Gastrocnemius medialis (tissue), 4 donors: ENCODE measurements at regions not wholly inside any gene's neighbourhood (a gene's known extent, or its start where the extent isn't known, plus 50 kb on each side); places are given as distances from the start of the nearest gene placed in this dataset.

Source experiments
- ATAC-seq, 2 donors: fragments of 150-250 bp; one replicate each; pipeline ENCODE4 v1.9.1; 2016
- DNase-seq, 2 donors: peaks; one replicate each; pipeline ENCODE4 v3.0.0-alpha.2; 2019
- H3K27ac ChIP-seq, 4 donors: fragments of 200-600 bp; sonication (generic); 1 replicate in 1 of 4; 2 replicates in 3 of 4; pipeline ENCODE4 v1.5.1; 2016 to 2018; ENCODE audit warnings: mild to moderate bottlenecking in 2 of 4, moderate library complexity in 1 of 4
- H3K27me3 ChIP-seq, 3 donors: fragments of 200-600 bp; sonication (generic) in 2 of 3; 1 replicate in 1 of 3; 2 replicates in 2 of 3; pipeline versions ENCODE4 v1.5.1 to v1.6.0; 2016 to 2019; ENCODE audit warnings: mild to moderate bottlenecking in 1 of 3, moderate library complexity in 1 of 3
- H3K36me3 ChIP-seq, 2 donors: fragments of 200-600 bp; sonication (generic) in 1 of 2; one replicate each; pipeline ENCODE4 v1.5.1; 2017 to 2018
- H3K4me1 ChIP-seq, 2 donors: fragments of 200-600 bp; sonication (generic) in 1 of 2; one replicate each; pipeline ENCODE4 v1.5.1; 2016 to 2017; ENCODE audit warnings: mild to moderate bottlenecking in 2 of 2
- H3K4me3 ChIP-seq, 4 donors: fragments of 200-600 bp; sonication (generic) in 3 of 4; 1 replicate in 1 of 4; 2 replicates in 3 of 4; pipeline ENCODE4 v1.5.1; 2016 to 2019; ENCODE audit warnings: mild to moderate bottlenecking in 2 of 4
- H3K9me3 ChIP-seq, 3 donors: fragments of 200-600 bp; sonication (generic) in 2 of 3; 1 replicate in 1 of 3; 2 replicates in 2 of 3; pipeline ENCODE4 v1.5.1; 2016 to 2019
- CTCF ChIP-seq, 5 experiments: fragments of 450-650 bp in 3 of 5; fragments of 200-600 bp in 2 of 5; sonication (generic) in 2 of 5; IDR thresholded peaks in 4 of 5; conservative IDR thresholded peaks in 1 of 5; 1 replicate in 4 of 5; 2 replicates in 1 of 5; pipeline ENCODE4 v1.5.1; 2016 to 2019; ENCODE audit warnings: antibody characterized with exemption in 5 of 5, mild to moderate bottlenecking in 3 of 5, moderate library complexity in 3 of 5
- POLR2A ChIP-seq, 2 donors: fragments of 450-650 bp; IDR thresholded peaks; one replicate each; pipeline ENCODE4 v1.6.1; 2017; ENCODE audit warnings: antibody characterized with exemption in 2 of 2, mild to moderate bottlenecking in 2 of 2, moderate library complexity in 2 of 2
- in situ Hi-C, 4 donors: fragments of 200-750 bp; cut with MboI; loops; one replicate each; pipeline versions ENCODE4 v1.15.0 to v1.8.0; 2017; ENCODE audit warnings: low sequenced_read_pairs in 4 of 4
- intact Hi-C: fragments of 100-400 bp; cut with DNase I; formaldehyde crosslinking; loops from one replicate; pipeline ENCODE4 v1.15.1; 2023; ENCODE audit warnings: low total_unique reads

- intact Hi-C loops (no loop called here), in situ Hi-C loops (loop anchor here in 1 of 4 donors (25.0 kb wide), 1 partner anchor 91 kb away; no protein-coding TSS in a partner anchor)
- TF ChIP-seq CTCF (IDR thresholded peaks at IDR 0.05 in 4 of 5, conservative IDR thresholded peaks at IDR 0.05 in 1 of 5) (no peak), POLR2A (IDR thresholded peaks at IDR 0.05) (no peak)
- no peaks in the 10 kb centered on the region for H3K27me3 ChIP-seq
- H3K4me3 ChIP-seq = no peak overlapping the region
- H3K9me3 ChIP-seq = no peaks in the 10 kb centered on the region
- ATAC-seq (no peak), DNase-seq (no peak)
- H3K4me1 ChIP-seq = no peaks in the 10 kb centered on the region
- H3K27ac ChIP-seq = no peak overlapping the region
- no peaks in the 10 kb centered on the region for H3K36me3 ChIP-seq
Observed at GRCh38 chr17:54096216-54096615, 273.5 kb downstream of the KIF2B start.

- ATAC-seq (no peak), DNase-seq (no peak)
- in situ Hi-C loops (loop anchor here in 1 of 4 donors (25.0 kb wide), 1 partner anchor 88 kb away; no protein-coding TSS in a partner anchor), intact Hi-C loops (no loop called here)
- Histone ChIP-seq H3K27ac (no peak overlapping the region), H3K4me3 (no peak overlapping the region), H3K4me1 (no peaks in the 10 kb centered on the region), H3K27me3 (no peaks in the 10 kb centered on the region), H3K36me3 (no peaks in the 10 kb centered on the region), H3K9me3 (no peaks in the 10 kb centered on the region)
- TF ChIP-seq POLR2A (IDR thresholded peaks at IDR 0.05) = no peak
- no peak for TF ChIP-seq CTCF (IDR thresholded peaks at IDR 0.05 in 4 of 5, conservative IDR thresholded peaks at IDR 0.05 in 1 of 5)
Observed at GRCh38 chr17:54099221-54099620, 276.5 kb downstream of the KIF2B start.

- Histone ChIP-seq H3K4me3 (no peak overlapping the region), H3K36me3 (no peaks in the 10 kb centered on the region), H3K27me3 (no peaks in the 10 kb centered on the region), H3K27ac (no peak overlapping the region), H3K4me1 (no peaks in the 10 kb centered on the region), H3K9me3 (no peaks in the 10 kb centered on the region)
- in situ Hi-C loops (no loop called here), intact Hi-C loops (no loop called here)
- DNase-seq (no peak), ATAC-seq (no peak)
- TF ChIP-seq POLR2A (IDR thresholded peaks at IDR 0.05) (no peak), CTCF (IDR thresholded peaks at IDR 0.05 in 4 of 5, conservative IDR thresholded peaks at IDR 0.05 in 1 of 5) (no peak)
Observed at GRCh38 chr17:54102246-54102645, 279.5 kb downstream of the KIF2B start.

GRCh38 chr17:54111576-54111975 is 288.8 kb downstream of the KIF2B start:
- no peak for ATAC-seq
- intact Hi-C loops = no loop called here
- Histone ChIP-seq H3K36me3 (no peaks in the 10 kb centered on the region), H3K4me3 (no peak overlapping the region), H3K4me1 (no peaks in the 10 kb centered on the region), H3K9me3 (no peaks in the 10 kb centered on the region), H3K27me3 (no peaks in the 10 kb centered on the region), H3K27ac (no peak overlapping the region)
- in situ Hi-C loops = no loop called here
- TF ChIP-seq CTCF (IDR thresholded peaks at IDR 0.05 in 4 of 5, conservative IDR thresholded peaks at IDR 0.05 in 1 of 5) (no peak), POLR2A (IDR thresholded peaks at IDR 0.05) (no peak)
- no peak for DNase-seq

- Histone ChIP-seq H3K27me3 (no peaks in the 10 kb centered on the region), H3K4me1 (no peaks in the 10 kb centered on the region), H3K4me3 (no peak overlapping the region), H3K27ac (no peak overlapping the region), H3K36me3 (no peaks in the 10 kb centered on the region), H3K9me3 (no peaks in the 10 kb centered on the region)
- ATAC-seq (no peak), DNase-seq (no peak)
- in situ Hi-C loops = no loop called here
- intact Hi-C loops = no loop called here
- no peak for TF ChIP-seq POLR2A (IDR thresholded peaks at IDR 0.05)
- no peak for TF ChIP-seq CTCF (IDR thresholded peaks at IDR 0.05 in 4 of 5, conservative IDR thresholded peaks at IDR 0.05 in 1 of 5)
Observed at GRCh38 chr17:54117452-54117851, 294.7 kb downstream of the KIF2B start.
